ENCODE measurements at regions not wholly inside any gene's neighbourhood (a gene's known extent, or its start where the extent isn't known, plus 50 kb on each side); places are given as distances from the start of the nearest gene placed in this dataset.

GRCh38 chr13:59391696-59392095 is 772.0 kb downstream of the DIAPH3 start:
- TF ChIP-seq, protein P1, sequence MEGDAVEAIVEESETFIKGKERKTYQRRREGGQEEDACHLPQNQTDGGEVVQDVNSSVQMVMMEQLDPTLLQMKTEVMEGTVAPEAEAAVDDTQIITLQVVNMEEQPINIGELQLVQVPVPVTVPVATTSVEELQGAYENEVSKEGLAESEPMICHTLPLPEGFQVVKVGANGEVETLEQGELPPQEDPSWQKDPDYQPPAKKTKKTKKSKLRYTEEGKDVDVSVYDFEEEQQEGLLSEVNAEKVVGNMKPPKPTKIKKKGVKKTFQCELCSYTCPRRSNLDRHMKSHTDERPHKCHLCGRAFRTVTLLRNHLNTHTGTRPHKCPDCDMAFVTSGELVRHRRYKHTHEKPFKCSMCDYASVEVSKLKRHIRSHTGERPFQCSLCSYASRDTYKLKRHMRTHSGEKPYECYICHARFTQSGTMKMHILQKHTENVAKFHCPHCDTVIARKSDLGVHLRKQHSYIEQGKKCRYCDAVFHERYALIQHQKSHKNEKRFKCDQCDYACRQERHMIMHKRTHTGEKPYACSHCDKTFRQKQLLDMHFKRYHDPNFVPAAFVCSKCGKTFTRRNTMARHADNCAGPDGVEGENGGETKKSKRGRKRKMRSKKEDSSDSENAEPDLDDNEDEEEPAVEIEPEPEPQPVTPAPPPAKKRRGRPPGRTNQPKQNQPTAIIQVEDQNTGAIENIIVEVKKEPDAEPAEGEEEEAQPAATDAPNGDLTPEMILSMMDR (conservative IDR thresholded peaks at IDR 0.05; ENCODE audit: low read depth, low read length) = peak; percentile 77
- TF ChIP-seq EZH2 (IDR thresholded peaks at IDR 0.05; ENCODE audit: low read length, unreplicated experiment) (no peak), EZH2phosphoT487 (IDR thresholded peaks at IDR 0.05; ENCODE audit: borderline replicate concordance, low read length) (no peak)
